ENCODE measurements at regions not wholly inside any gene's neighbourhood (a gene's known extent, or its start where the extent isn't known, plus 50 kb on each side); places are given as distances from the start of the nearest gene placed in this dataset.
"Not testable (repeated sequence)": the region's sequence is repeated elsewhere in the genome, so short reads cannot be mapped to it uniquely, and the experiment has no call there.

- no peak overlapping the region for H3K4me3 ChIP-seq (ENCODE audit: low read length in 2 of 2)
Measured at GRCh38 chr10:61272781-61273180, 180.4 kb downstream of the TMEM26 start.

GRCh38 chr10:61271127-61271780, 181.9 kb downstream of the TMEM26 start:
- ChIA-PET CTCF (ENCODE audit: partially characterized antibody) (interaction anchor here (1.0 kb wide), 1 partner anchor 12 kb away, joined by 3 read pairs; no protein-coding TSS in a partner anchor), POLR2A (ENCODE audit: partially characterized antibody) (no interaction called here)
- no peaks in the 10 kb centered on the region for H3K9me3 Mint-ChIP-seq
- H3K36me3 ChIP-seq (ENCODE audit: insufficient read depth, low read length) = no peaks in the 10 kb centered on the region
- H3K4me3 Mint-ChIP-seq = no peak overlapping the region
- H3K4me3 ChIP-seq (ENCODE audit: low read length in 2 of 2) = no peak overlapping the region
- DNase-seq = no peak
- intact Hi-C loops (cut with micrococcal nuclease) = no loop called here
- no peaks in the 10 kb centered on the region for H3K4me1 Mint-ChIP-seq
- H3K4me1 ChIP-seq (ENCODE audit: insufficient read depth, low read length) = no peaks in the 10 kb centered on the region
- H3K27ac Mint-ChIP-seq = no peak overlapping the region
- H3K27me3 ChIP-seq (ENCODE audit: insufficient read depth, low read length) = no peaks in the 10 kb centered on the region
- no peaks in the 10 kb centered on the region for H3K9me3 ChIP-seq (ENCODE audit: control insufficient read depth in 1 of 2, low read length in 2 of 2)
- peaks cover 0 to 9% of the 10 kb centered on the region in 2 donors for H3K27me3 Mint-ChIP-seq
- H3K27ac ChIP-seq (ENCODE audit: low read depth, low read length) = no peak overlapping the region
- H3K36me3 Mint-ChIP-seq = no peaks in the 10 kb centered on the region

More at GRCh38 chr10:61272781-61273180, 180.4 kb downstream of the TMEM26 start:
- Mint-ChIP-seq H3K4me3 (no peak overlapping the region), H3K27ac (no peak overlapping the region), H3K4me1 (no peaks in the 10 kb centered on the region), H3K36me3 (no peaks in the 10 kb centered on the region), H3K27me3 (peaks cover 2 to 8% of the 10 kb centered on the region in 2 donors), H3K9me3 (no peaks in the 10 kb centered on the region)
- intact Hi-C loops (cut with micrococcal nuclease) = no loop called here
- Histone ChIP-seq H3K27me3 (ENCODE audit: insufficient read depth, low read length) (no peaks in the 10 kb centered on the region), H3K36me3 (ENCODE audit: insufficient read depth, low read length) (no peaks in the 10 kb centered on the region), H3K4me1 (ENCODE audit: insufficient read depth, low read length) (no peaks in the 10 kb centered on the region), H3K27ac (ENCODE audit: low read depth, low read length) (no peak overlapping the region), H3K9me3 (ENCODE audit: control insufficient read depth in 1 of 2, low read length in 2 of 2) (no peaks in the 10 kb centered on the region)
- no peak for DNase-seq
- POLR2A ChIA-PET (ENCODE audit: partially characterized antibody) = no interaction called here
- CTCF ChIA-PET (ENCODE audit: partially characterized antibody) = no interaction called here

GRCh38 chr10:61263518-61263917, 189.7 kb downstream of the TMEM26 start:
- Mint-ChIP-seq H3K9me3 (peaks cover 0 to 5% (median under 1%) of the 10 kb centered on the region in 8 donors), H3K4me3 (no peak overlapping the region), H3K36me3 (no peaks in the 10 kb centered on the region), H3K27ac (no peak overlapping the region), H3K27me3 (peaks cover 5 to 10% of the 10 kb centered on the region in 2 donors), H3K4me1 (no peaks in the 10 kb centered on the region)
- H3K27me3 ChIP-seq (ENCODE audit: insufficient read depth, low read length) = no peaks in the 10 kb centered on the region
- no peaks in the 10 kb centered on the region for H3K4me1 ChIP-seq (ENCODE audit: insufficient read depth, low read length)
- POLR2A ChIA-PET (ENCODE audit: partially characterized antibody) = no interaction called here
- intact Hi-C loops (cut with micrococcal nuclease) = no loop called here
- no peaks in the 10 kb centered on the region for H3K9me3 ChIP-seq (ENCODE audit: control insufficient read depth in 1 of 2, low read length in 2 of 2)
- no peak for DNase-seq
- CTCF ChIA-PET (ENCODE audit: partially characterized antibody) = interaction anchor here (1.5 kb wide), 1 partner anchor 18 kb away, joined by 3 read pairs; no protein-coding TSS in a partner anchor
- no peaks in the 10 kb centered on the region for H3K36me3 ChIP-seq (ENCODE audit: insufficient read depth, low read length)
- H3K4me3 ChIP-seq (ENCODE audit: low read length in 2 of 2) = no peak overlapping the region
- no peak overlapping the region for H3K27ac ChIP-seq (ENCODE audit: low read depth, low read length)

GRCh38 chr10:61262486-61263261, 190.5 kb downstream of the TMEM26 start:
- H3K9me3 Mint-ChIP-seq = peaks cover 0 to 6% (median 2%) of the 10 kb centered on the region in 8 donors
- H3K36me3 Mint-ChIP-seq = no peaks in the 10 kb centered on the region
- Histone ChIP-seq H3K9me3 (ENCODE audit: control insufficient read depth in 1 of 2, low read length in 2 of 2) (no peaks in the 10 kb centered on the region), H3K4me1 (ENCODE audit: insufficient read depth, low read length) (no peaks in the 10 kb centered on the region), H3K4me3 (ENCODE audit: low read length in 2 of 2) (no peak overlapping the region), H3K27me3 (ENCODE audit: insufficient read depth, low read length) (no peaks in the 10 kb centered on the region), H3K36me3 (ENCODE audit: insufficient read depth, low read length) (no peaks in the 10 kb centered on the region), H3K27ac (ENCODE audit: low read depth, low read length) (no peak overlapping the region)
- no peak for DNase-seq
- H3K27me3 Mint-ChIP-seq = peaks cover 5 to 10% of the 10 kb centered on the region in 2 donors
- H3K27ac Mint-ChIP-seq = no peak overlapping the region
- CTCF ChIA-PET (ENCODE audit: partially characterized antibody) = no interaction called here
- no peaks in the 10 kb centered on the region for H3K4me1 Mint-ChIP-seq
- H3K4me3 Mint-ChIP-seq = no peak overlapping the region
- POLR2A ChIA-PET (ENCODE audit: partially characterized antibody) = no interaction called here
- intact Hi-C loops (cut with micrococcal nuclease) = no loop called here

GRCh38 chr10:61257956-61258496, 195.2 kb downstream of the TMEM26 start:
- DNase-seq = no peak
- H3K9me3 ChIP-seq (ENCODE audit: control insufficient read depth in 1 of 2, low read length in 2 of 2) = no peaks in the 10 kb centered on the region
- ChIA-PET POLR2A (ENCODE audit: partially characterized antibody) (no interaction called here), CTCF (ENCODE audit: partially characterized antibody) (no interaction called here)
- Mint-ChIP-seq H3K4me3 (no peak overlapping the region), H3K27me3 (peaks cover 11 to 29% of the 10 kb centered on the region in 2 donors), H3K4me1 (no peaks in the 10 kb centered on the region), H3K36me3 (peaks cover 0 to 1% of the 10 kb centered on the region in 2 donors), H3K27ac (no peak overlapping the region), H3K9me3 (peaks cover 2 to 23% (median 10%) of the 10 kb centered on the region in 8 donors)
- H3K36me3 ChIP-seq (ENCODE audit: insufficient read depth, low read length) = no peaks in the 10 kb centered on the region
- intact Hi-C loops (cut with micrococcal nuclease) = no loop called here
- H3K4me3 ChIP-seq (ENCODE audit: low read length in 2 of 2) = no peak overlapping the region
- no peaks in the 10 kb centered on the region for H3K27me3 ChIP-seq (ENCODE audit: insufficient read depth, low read length)
- no peaks in the 10 kb centered on the region for H3K4me1 ChIP-seq (ENCODE audit: insufficient read depth, low read length)
- no peak overlapping the region for H3K27ac ChIP-seq (ENCODE audit: low read depth, low read length)

GRCh38 chr10:61257136-61257535, 196.0 kb downstream of the TMEM26 start:
- peaks cover 11 to 25% of the 10 kb centered on the region in 2 donors for H3K27me3 Mint-ChIP-seq
- H3K27ac Mint-ChIP-seq = no peak overlapping the region
- Histone ChIP-seq H3K27ac (ENCODE audit: low read depth, low read length) (no peak overlapping the region), H3K4me3 (ENCODE audit: low read length in 2 of 2) (no peak overlapping the region), H3K36me3 (ENCODE audit: insufficient read depth, low read length) (no peaks in the 10 kb centered on the region), H3K4me1 (ENCODE audit: insufficient read depth, low read length) (no peaks in the 10 kb centered on the region), H3K27me3 (ENCODE audit: insufficient read depth, low read length) (no peaks in the 10 kb centered on the region), H3K9me3 (ENCODE audit: control insufficient read depth in 1 of 2, low read length in 2 of 2) (no peaks in the 10 kb centered on the region)
- intact Hi-C loops (cut with micrococcal nuclease) = no loop called here
- no peaks in the 10 kb centered on the region for H3K4me1 Mint-ChIP-seq
- ChIA-PET POLR2A (ENCODE audit: partially characterized antibody) (no interaction called here), CTCF (ENCODE audit: partially characterized antibody) (no interaction called here)
- DNase-seq = no peak
- peaks cover 2 to 22% (median 10%) of the 10 kb centered on the region in 8 donors for H3K9me3 Mint-ChIP-seq
- peaks cover 0 to 1% of the 10 kb centered on the region in 2 donors for H3K36me3 Mint-ChIP-seq
- H3K4me3 Mint-ChIP-seq = no peak overlapping the region

GRCh38 chr10:61252326-61252725, 200.9 kb downstream of the TMEM26 start:
- H3K27ac ChIP-seq (ENCODE audit: low read depth, low read length); POLR2A ChIA-PET (ENCODE audit: partially characterized antibody); CTCF ChIA-PET (ENCODE audit: partially characterized antibody); H3K9me3 ChIP-seq (ENCODE audit: control insufficient read depth in 1 of 2, low read length in 2 of 2); DNase-seq; H3K4me1 ChIP-seq (ENCODE audit: insufficient read depth, low read length); H3K36me3 ChIP-seq (ENCODE audit: insufficient read depth, low read length); H3K27ac Mint-ChIP-seq; H3K27me3 ChIP-seq (ENCODE audit: insufficient read depth, low read length); H3K4me1 Mint-ChIP-seq; H3K36me3 Mint-ChIP-seq; H3K4me3 Mint-ChIP-seq; intact Hi-C loops (cut with micrococcal nuclease); H3K4me3 ChIP-seq (ENCODE audit: low read length in 2 of 2): not testable (repeated sequence)
- Mint-ChIP-seq H3K27me3 (peaks cover 6 to 23% of the 10 kb centered on the region in 2 donors), H3K9me3 (peaks cover 2 to 22% (median 10%) of the 10 kb centered on the region in 8 donors)

All from CD4-positive, alpha-beta memory T cell (primary cell).